WTC11 (cell line): ENCODE measurements at regions not wholly inside any gene's neighbourhood (a gene's known extent, or its start where the extent isn't known, plus 50 kb on each side); places are given as distances from the start of the nearest gene placed in this dataset.

Source experiments
- ATAC-seq: fragments of 200-7000 bp; cut with Tn5 transposase; 2 replicates; pipeline ENCODE4 v1.10.0; 2021; ENCODE audit warnings: mild to moderate bottlenecking, moderate library complexity
- CTCF ChIA-PET: fragments of 300-600 bp; sonication (Branson Sonifier 250); formaldehyde crosslinking; loops from one replicate; lab custom pipeline; 2021; ENCODE audit warnings: antibody characterized with exemption; lab: Charles Lee
- POLR2A ChIA-PET: fragments of 350-600 bp; sonication (Branson Sonifier 250); formaldehyde crosslinking; loops from one replicate; lab custom pipeline; 2021; ENCODE audit warnings: antibody characterized with exemption; lab: Charles Lee
- DNase-seq: peaks from one replicate; pipeline ENCODE4 v3.0.0; 2021; ENCODE audit warnings: low spot score
- H3K27ac Mint-ChIP-seq: 2 replicates; pipeline ENCODE4 v1.8.0; 2021; ENCODE audit warnings: mixed read lengths
- H3K27me3 Mint-ChIP-seq: 2 replicates; pipeline ENCODE4 v1.8.0; 2021; ENCODE audit warnings: low read depth, mild to moderate bottlenecking, moderate library complexity, mixed read lengths
- H3K36me3 Mint-ChIP-seq: 2 replicates; pipeline ENCODE4 v1.8.0; 2021; ENCODE audit warnings: mixed read lengths
- H3K4me1 Mint-ChIP-seq: 2 replicates; pipeline ENCODE4 v1.8.0; 2022; ENCODE audit warnings: mixed read lengths
- H3K4me3 Mint-ChIP-seq: 2 replicates; pipeline ENCODE4 v1.8.0; 2021; ENCODE audit warnings: mild to moderate bottlenecking, moderate library complexity, mixed read lengths
- H3K9me3 Mint-ChIP-seq: 2 replicates; pipeline ENCODE4 v1.8.0; 2021; ENCODE audit warnings: mixed read lengths
- CBFB ChIP-seq: sonication (generic); formaldehyde crosslinking; IDR thresholded peaks from 2 replicates; pipeline ENCODE4 v1.8.1; 2022; ENCODE audit warnings: mild to moderate bottlenecking, low read depth, missing genetic modification reagents
- CREB1 ChIP-seq: sonication (generic); formaldehyde crosslinking; IDR thresholded peaks from 2 replicates; pipeline ENCODE4 v1.8.0; 2023; ENCODE audit warnings: mild to moderate bottlenecking, missing genetic modification reagents
- EMX1 ChIP-seq: fragments of 250-450 bp; sonication (Bioruptor Pico); IDR thresholded peaks from 2 replicates; pipeline ENCODE4 v1.8.0; 2021; ENCODE audit warnings: mild to moderate bottlenecking
- ESRRA ChIP-seq: sonication (generic); formaldehyde crosslinking; IDR thresholded peaks from 2 replicates; pipeline ENCODE4 v1.8.1; 2022; ENCODE audit warnings: mild to moderate bottlenecking, missing genetic modification reagents, borderline replicate concordance
- FOXK1 ChIP-seq: sonication (generic); formaldehyde crosslinking; IDR thresholded peaks from 2 replicates; pipeline ENCODE4 v1.8.0; 2022; ENCODE audit warnings: mild to moderate bottlenecking, moderate library complexity, missing genetic modification reagents
- JUN ChIP-seq: sonication (generic); formaldehyde crosslinking; IDR thresholded peaks from 2 replicates; pipeline ENCODE4 v1.8.0; 2023; ENCODE audit warnings: mild to moderate bottlenecking, missing genetic modification reagents
- KAT7 ChIP-seq: sonication (generic); formaldehyde crosslinking; IDR thresholded peaks from 2 replicates; pipeline ENCODE4 v1.8.1; 2023; ENCODE audit warnings: missing genetic modification reagents, mild to moderate bottlenecking, borderline replicate concordance
- NFE2L1 ChIP-seq: sonication (generic); formaldehyde crosslinking; IDR thresholded peaks from 2 replicates; pipeline ENCODE4 v1.8.1; 2023; ENCODE audit warnings: missing genetic modification reagents
- NR2C2 ChIP-seq: sonication (generic); formaldehyde crosslinking; IDR thresholded peaks from 2 replicates; pipeline ENCODE4 v1.8.0; 2022; ENCODE audit warnings: mild to moderate bottlenecking, missing genetic modification reagents
- TCF7 ChIP-seq: sonication (generic); formaldehyde crosslinking; IDR thresholded peaks from 2 replicates; pipeline ENCODE4 v1.8.0; 2022; ENCODE audit warnings: mild to moderate bottlenecking, low read depth, missing genetic modification reagents, moderate library complexity
- TEAD4 ChIP-seq: sonication (generic); formaldehyde crosslinking; IDR thresholded peaks from 2 replicates; pipeline ENCODE4 v1.8.0; 2022; ENCODE audit warnings: mild to moderate bottlenecking, missing genetic modification reagents
- ZNF121 ChIP-seq: sonication (generic); formaldehyde crosslinking; IDR thresholded peaks from 2 replicates; pipeline ENCODE4 v1.8.0; 2023; ENCODE audit warnings: missing genetic modification reagents
- ZNF232 ChIP-seq: sonication (generic); formaldehyde crosslinking; IDR thresholded peaks from 2 replicates; pipeline ENCODE4 v1.8.0; 2022; ENCODE audit warnings: mild to moderate bottlenecking, missing genetic modification reagents
- ZNF317 ChIP-seq: sonication (generic); formaldehyde crosslinking; IDR thresholded peaks from 2 replicates; pipeline ENCODE4 v1.8.1; 2023; ENCODE audit warnings: low read depth, mild to moderate bottlenecking, moderate library complexity, missing genetic modification reagents, borderline replicate concordance
- TF ChIP-seq, protein P1 (sequence below): sonication (generic); formaldehyde crosslinking; IDR thresholded peaks from 2 replicates; pipeline ENCODE4 v1.8.1; 2023; ENCODE audit warnings: mild to moderate bottlenecking, missing genetic modification reagents, moderate library complexity
- TF ChIP-seq, protein P2 (sequence below): sonication (generic); formaldehyde crosslinking; IDR thresholded peaks from 2 replicates; pipeline ENCODE4 v1.8.0; 2022; ENCODE audit warnings: missing genetic modification reagents
- TF ChIP-seq, protein P3 (sequence below): sonication (generic); formaldehyde crosslinking; IDR thresholded peaks from 2 replicates; pipeline ENCODE4 v1.8.1; 2022; ENCODE audit warnings: mild to moderate bottlenecking, missing genetic modification reagents, moderate library complexity, borderline replicate concordance
- TF ChIP-seq, protein P4 (sequence below): sonication (generic); formaldehyde crosslinking; IDR thresholded peaks from 2 replicates; pipeline ENCODE4 v1.8.0; 2023; ENCODE audit warnings: missing genetic modification reagents, mild to moderate bottlenecking, borderline replicate concordance
- TF ChIP-seq, protein P5 (sequence below): sonication (generic); formaldehyde crosslinking; IDR thresholded peaks from 2 replicates; pipeline ENCODE4 v1.8.0; 2023; ENCODE audit warnings: mild to moderate bottlenecking, missing genetic modification reagents
- TF ChIP-seq, protein P6 (sequence below): sonication (generic); formaldehyde crosslinking; IDR thresholded peaks from 2 replicates; pipeline ENCODE4 v1.8.0; 2022; ENCODE audit warnings: mild to moderate bottlenecking, missing genetic modification reagents
- TF ChIP-seq, protein P7 (sequence below): fragments of 200-600 bp; IDR thresholded peaks from 2 replicates; pipeline ENCODE4 v1.8.0; 2022; ENCODE audit warnings: antibody characterized with exemption

DNA sequence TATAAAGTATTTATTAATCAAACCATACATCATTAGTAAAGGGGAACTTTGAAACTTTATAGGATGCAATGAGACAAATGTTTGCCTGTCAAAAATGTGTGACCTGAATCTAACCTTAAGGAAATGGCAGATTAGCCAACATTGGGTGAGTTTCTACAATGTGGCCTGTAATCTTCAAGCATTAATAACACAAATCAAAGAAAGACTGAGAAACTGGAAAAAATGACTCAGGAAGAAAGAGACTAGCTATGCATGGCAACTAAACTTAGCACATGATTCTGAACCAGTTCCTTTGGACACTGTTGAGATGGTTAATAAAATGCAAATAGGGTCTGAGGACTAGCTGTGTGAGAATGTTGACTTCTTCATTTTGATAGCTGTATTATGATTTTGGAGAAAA, 628.6 kb upstream of the ID2 start (continued):
- TF ChIP-seq, protein P1, sequence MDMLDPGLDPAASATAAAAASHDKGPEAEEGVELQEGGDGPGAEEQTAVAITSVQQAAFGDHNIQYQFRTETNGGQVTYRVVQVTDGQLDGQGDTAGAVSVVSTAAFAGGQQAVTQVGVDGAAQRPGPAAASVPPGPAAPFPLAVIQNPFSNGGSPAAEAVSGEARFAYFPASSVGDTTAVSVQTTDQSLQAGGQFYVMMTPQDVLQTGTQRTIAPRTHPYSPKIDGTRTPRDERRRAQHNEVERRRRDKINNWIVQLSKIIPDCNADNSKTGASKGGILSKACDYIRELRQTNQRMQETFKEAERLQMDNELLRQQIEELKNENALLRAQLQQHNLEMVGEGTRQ (CRISPR knock-in tag) = no peak
- TF ChIP-seq TCF7 (CRISPR knock-in tag) = no peak

DNA sequence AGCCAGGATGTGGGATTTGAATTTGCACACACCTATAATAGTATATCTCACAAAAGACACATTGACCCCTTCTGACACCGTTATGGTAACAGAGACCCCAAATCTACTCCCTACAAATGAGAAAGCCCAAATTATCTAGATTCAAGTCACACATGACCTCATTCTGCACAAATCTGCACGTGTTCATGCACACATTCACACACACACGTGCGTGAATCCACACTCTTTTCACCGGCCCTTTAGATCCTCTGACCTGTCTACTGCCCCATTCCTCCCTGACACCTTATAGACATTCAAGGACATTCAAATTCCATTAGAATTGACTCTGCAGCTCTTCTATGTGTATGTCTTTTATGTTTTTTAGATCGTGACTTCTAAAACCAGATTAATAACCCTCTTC, 627.8 kb upstream of the ID2 start:
- no peak overlapping the region for H3K27ac Mint-ChIP-seq
- H3K36me3 Mint-ChIP-seq = peaks cover 7% of the 10 kb centered on the region
- H3K4me1 Mint-ChIP-seq = no peaks in the 10 kb centered on the region
- H3K27me3 Mint-ChIP-seq = no peaks in the 10 kb centered on the region
- H3K4me3 Mint-ChIP-seq = no peak overlapping the region
- H3K9me3 Mint-ChIP-seq = peaks cover 19% of the 10 kb centered on the region
- TF ChIP-seq ZNF317 (CRISPR knock-in tag) (no peak), CBFB (CRISPR knock-in tag) (no peak), CREB1 (CRISPR knock-in tag) (no peak), JUN (CRISPR knock-in tag) (no peak), ZNF121 (CRISPR knock-in tag) (no peak), NFE2L1 (CRISPR knock-in tag) (no peak), TEAD4 (CRISPR knock-in tag) (no peak), NR2C2 (no peak), ESRRA (CRISPR knock-in tag) (no peak), FOXK1 (CRISPR knock-in tag) (no peak), EMX1 (no peak), ZNF232 (CRISPR knock-in tag) (no peak), KAT7 (CRISPR knock-in tag) (no peak)
- TF ChIP-seq, protein P2, sequence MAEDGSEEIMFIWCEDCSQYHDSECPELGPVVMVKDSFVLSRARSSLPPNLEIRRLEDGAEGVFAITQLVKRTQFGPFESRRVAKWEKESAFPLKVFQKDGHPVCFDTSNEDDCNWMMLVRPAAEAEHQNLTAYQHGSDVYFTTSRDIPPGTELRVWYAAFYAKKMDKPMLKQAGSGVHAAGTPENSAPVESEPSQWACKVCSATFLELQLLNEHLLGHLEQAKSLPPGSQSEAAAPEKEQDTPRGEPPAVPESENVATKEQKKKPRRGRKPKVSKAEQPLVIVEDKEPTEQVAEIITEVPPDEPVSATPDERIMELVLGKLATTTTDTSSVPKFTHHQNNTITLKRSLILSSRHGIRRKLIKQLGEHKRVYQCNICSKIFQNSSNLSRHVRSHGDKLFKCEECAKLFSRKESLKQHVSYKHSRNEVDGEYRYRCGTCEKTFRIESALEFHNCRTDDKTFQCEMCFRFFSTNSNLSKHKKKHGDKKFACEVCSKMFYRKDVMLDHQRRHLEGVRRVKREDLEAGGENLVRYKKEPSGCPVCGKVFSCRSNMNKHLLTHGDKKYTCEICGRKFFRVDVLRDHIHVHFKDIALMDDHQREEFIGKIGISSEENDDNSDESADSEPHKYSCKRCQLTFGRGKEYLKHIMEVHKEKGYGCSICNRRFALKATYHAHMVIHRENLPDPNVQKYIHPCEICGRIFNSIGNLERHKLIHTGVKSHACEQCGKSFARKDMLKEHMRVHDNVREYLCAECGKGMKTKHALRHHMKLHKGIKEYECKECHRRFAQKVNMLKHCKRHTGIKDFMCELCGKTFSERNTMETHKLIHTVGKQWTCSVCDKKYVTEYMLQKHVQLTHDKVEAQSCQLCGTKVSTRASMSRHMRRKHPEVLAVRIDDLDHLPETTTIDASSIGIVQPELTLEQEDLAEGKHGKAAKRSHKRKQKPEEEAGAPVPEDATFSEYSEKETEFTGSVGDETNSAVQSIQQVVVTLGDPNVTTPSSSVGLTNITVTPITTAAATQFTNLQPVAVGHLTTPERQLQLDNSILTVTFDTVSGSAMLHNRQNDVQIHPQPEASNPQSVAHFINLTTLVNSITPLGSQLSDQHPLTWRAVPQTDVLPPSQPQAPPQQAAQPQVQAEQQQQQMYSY (CRISPR knock-in tag) = no peak
- TF ChIP-seq, protein P3, sequence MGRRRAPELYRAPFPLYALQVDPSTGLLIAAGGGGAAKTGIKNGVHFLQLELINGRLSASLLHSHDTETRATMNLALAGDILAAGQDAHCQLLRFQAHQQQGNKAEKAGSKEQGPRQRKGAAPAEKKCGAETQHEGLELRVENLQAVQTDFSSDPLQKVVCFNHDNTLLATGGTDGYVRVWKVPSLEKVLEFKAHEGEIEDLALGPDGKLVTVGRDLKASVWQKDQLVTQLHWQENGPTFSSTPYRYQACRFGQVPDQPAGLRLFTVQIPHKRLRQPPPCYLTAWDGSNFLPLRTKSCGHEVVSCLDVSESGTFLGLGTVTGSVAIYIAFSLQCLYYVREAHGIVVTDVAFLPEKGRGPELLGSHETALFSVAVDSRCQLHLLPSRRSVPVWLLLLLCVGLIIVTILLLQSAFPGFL (CRISPR knock-in tag) = no peak
- TF ChIP-seq, protein P1 (CRISPR knock-in tag) = no peak
- TF ChIP-seq, protein P4, sequence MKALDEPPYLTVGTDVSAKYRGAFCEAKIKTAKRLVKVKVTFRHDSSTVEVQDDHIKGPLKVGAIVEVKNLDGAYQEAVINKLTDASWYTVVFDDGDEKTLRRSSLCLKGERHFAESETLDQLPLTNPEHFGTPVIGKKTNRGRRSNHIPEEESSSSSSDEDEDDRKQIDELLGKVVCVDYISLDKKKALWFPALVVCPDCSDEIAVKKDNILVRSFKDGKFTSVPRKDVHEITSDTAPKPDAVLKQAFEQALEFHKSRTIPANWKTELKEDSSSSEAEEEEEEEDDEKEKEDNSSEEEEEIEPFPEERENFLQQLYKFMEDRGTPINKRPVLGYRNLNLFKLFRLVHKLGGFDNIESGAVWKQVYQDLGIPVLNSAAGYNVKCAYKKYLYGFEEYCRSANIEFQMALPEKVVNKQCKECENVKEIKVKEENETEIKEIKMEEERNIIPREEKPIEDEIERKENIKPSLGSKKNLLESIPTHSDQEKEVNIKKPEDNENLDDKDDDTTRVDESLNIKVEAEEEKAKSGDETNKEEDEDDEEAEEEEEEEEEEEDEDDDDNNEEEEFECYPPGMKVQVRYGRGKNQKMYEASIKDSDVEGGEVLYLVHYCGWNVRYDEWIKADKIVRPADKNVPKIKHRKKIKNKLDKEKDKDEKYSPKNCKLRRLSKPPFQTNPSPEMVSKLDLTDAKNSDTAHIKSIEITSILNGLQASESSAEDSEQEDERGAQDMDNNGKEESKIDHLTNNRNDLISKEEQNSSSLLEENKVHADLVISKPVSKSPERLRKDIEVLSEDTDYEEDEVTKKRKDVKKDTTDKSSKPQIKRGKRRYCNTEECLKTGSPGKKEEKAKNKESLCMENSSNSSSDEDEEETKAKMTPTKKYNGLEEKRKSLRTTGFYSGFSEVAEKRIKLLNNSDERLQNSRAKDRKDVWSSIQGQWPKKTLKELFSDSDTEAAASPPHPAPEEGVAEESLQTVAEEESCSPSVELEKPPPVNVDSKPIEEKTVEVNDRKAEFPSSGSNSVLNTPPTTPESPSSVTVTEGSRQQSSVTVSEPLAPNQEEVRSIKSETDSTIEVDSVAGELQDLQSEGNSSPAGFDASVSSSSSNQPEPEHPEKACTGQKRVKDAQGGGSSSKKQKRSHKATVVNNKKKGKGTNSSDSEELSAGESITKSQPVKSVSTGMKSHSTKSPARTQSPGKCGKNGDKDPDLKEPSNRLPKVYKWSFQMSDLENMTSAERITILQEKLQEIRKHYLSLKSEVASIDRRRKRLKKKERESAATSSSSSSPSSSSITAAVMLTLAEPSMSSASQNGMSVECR (CRISPR knock-in tag) = no peak
- TF ChIP-seq, protein P5, sequence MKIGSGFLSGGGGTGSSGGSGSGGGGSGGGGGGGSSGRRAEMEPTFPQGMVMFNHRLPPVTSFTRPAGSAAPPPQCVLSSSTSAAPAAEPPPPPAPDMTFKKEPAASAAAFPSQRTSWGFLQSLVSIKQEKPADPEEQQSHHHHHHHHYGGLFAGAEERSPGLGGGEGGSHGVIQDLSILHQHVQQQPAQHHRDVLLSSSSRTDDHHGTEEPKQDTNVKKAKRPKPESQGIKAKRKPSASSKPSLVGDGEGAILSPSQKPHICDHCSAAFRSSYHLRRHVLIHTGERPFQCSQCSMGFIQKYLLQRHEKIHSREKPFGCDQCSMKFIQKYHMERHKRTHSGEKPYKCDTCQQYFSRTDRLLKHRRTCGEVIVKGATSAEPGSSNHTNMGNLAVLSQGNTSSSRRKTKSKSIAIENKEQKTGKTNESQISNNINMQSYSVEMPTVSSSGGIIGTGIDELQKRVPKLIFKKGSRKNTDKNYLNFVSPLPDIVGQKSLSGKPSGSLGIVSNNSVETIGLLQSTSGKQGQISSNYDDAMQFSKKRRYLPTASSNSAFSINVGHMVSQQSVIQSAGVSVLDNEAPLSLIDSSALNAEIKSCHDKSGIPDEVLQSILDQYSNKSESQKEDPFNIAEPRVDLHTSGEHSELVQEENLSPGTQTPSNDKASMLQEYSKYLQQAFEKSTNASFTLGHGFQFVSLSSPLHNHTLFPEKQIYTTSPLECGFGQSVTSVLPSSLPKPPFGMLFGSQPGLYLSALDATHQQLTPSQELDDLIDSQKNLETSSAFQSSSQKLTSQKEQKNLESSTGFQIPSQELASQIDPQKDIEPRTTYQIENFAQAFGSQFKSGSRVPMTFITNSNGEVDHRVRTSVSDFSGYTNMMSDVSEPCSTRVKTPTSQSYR = no peak
- TF ChIP-seq, protein P6, sequence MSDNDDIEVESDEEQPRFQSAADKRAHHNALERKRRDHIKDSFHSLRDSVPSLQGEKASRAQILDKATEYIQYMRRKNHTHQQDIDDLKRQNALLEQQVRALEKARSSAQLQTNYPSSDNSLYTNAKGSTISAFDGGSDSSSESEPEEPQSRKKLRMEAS = no peak
- TF ChIP-seq, protein P7, sequence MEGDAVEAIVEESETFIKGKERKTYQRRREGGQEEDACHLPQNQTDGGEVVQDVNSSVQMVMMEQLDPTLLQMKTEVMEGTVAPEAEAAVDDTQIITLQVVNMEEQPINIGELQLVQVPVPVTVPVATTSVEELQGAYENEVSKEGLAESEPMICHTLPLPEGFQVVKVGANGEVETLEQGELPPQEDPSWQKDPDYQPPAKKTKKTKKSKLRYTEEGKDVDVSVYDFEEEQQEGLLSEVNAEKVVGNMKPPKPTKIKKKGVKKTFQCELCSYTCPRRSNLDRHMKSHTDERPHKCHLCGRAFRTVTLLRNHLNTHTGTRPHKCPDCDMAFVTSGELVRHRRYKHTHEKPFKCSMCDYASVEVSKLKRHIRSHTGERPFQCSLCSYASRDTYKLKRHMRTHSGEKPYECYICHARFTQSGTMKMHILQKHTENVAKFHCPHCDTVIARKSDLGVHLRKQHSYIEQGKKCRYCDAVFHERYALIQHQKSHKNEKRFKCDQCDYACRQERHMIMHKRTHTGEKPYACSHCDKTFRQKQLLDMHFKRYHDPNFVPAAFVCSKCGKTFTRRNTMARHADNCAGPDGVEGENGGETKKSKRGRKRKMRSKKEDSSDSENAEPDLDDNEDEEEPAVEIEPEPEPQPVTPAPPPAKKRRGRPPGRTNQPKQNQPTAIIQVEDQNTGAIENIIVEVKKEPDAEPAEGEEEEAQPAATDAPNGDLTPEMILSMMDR = no peak
- DNase-seq = no peak
- ChIA-PET POLR2A (no interaction called here), CTCF (no interaction called here)
- no peak for ATAC-seq
